Ishikawa (cell line): ENCODE measurements at regions not wholly inside any gene's neighbourhood (a gene's known extent, or its start where the extent isn't known, plus 50 kb on each side); places are given as distances from the start of the nearest gene placed in this dataset.

Experiments used
- CEBPB ChIP-seq: IDR thresholded peaks from 2 replicates; pipeline ENCODE4 v1.6.1; 2012
- CREB1 ChIP-seq: IDR thresholded peaks from 2 replicates; pipeline ENCODE4 v1.6.1; 2012; ENCODE audit warnings: low read depth
- EGR1 ChIP-seq: IDR thresholded peaks from 2 replicates; pipeline ENCODE4 v1.6.1; 2012
- EP300 ChIP-seq: IDR thresholded peaks from 2 replicates; pipeline ENCODE4 v1.6.1; 2012; ENCODE audit warnings: borderline replicate concordance
- FOXM1 ChIP-seq: IDR thresholded peaks from 2 replicates; pipeline ENCODE4 v1.6.1; 2012; ENCODE audit warnings: low read depth, borderline replicate concordance
- MAX ChIP-seq: IDR thresholded peaks from 2 replicates; pipeline ENCODE4 v1.6.1; 2012
- NFIC ChIP-seq: IDR thresholded peaks from 2 replicates; pipeline ENCODE4 v1.6.1; 2012
- RAD21 ChIP-seq: IDR thresholded peaks from 2 replicates; pipeline ENCODE4 v1.6.1; 2012; ENCODE audit warnings: low read depth
- REST ChIP-seq: IDR thresholded peaks from 2 replicates; pipeline ENCODE4 v1.6.1; 2012; ENCODE audit warnings: low read depth, mild to moderate bottlenecking
- TAF1 ChIP-seq: IDR thresholded peaks from 2 replicates; pipeline ENCODE4 v1.6.1; 2012; ENCODE audit warnings: low read depth, mild to moderate bottlenecking
- TCF12 ChIP-seq: IDR thresholded peaks from 2 replicates; pipeline ENCODE4 v1.6.1; 2012; ENCODE audit warnings: low read depth
- TEAD4 ChIP-seq: IDR thresholded peaks from 2 replicates; pipeline ENCODE4 v1.6.1; 2012
- USF1 ChIP-seq: IDR thresholded peaks from 2 replicates; pipeline ENCODE4 v1.6.1; 2012
- YY1 ChIP-seq: IDR thresholded peaks from 2 replicates; pipeline ENCODE4 v1.6.1; 2012; ENCODE audit warnings: low read depth
- ZBTB7A ChIP-seq: IDR thresholded peaks from 2 replicates; pipeline ENCODE4 v1.6.1; 2012; ENCODE audit warnings: low read depth

- TF ChIP-seq NFIC (no peak), FOXM1 (no peak), YY1 (no peak), USF1 (no peak), CEBPB (no peak), RAD21 (no peak), CREB1 (no peak), EGR1 (no peak), REST (no peak), TAF1 (no peak), TCF12 (no peak), EP300 (no peak), MAX (no peak), TEAD4 (no peak), ZBTB7A (no peak)
Observed at GRCh38 chr4:43435291-43435690, 542.8 kb downstream of the GRXCR1 start.

- no peak for TF ChIP-seq USF1
- TF ChIP-seq REST: no peak
- TF ChIP-seq CREB1: no peak
- TF ChIP-seq NFIC: no peak
- no peak for TF ChIP-seq EP300
- no peak for TF ChIP-seq TCF12
- no peak for TF ChIP-seq CEBPB
Observed at GRCh38 chr4:43452948-43453347, 560.4 kb downstream of the GRXCR1 start.

- no peak for TF ChIP-seq YY1
- no peak for TF ChIP-seq ZBTB7A
- TF ChIP-seq TEAD4: peak; percentile 69
- no peak for TF ChIP-seq REST
- no peak for TF ChIP-seq EGR1
- TF ChIP-seq USF1: no peak
- TF ChIP-seq TCF12: no peak
- TF ChIP-seq CEBPB: no peak
- TF ChIP-seq TAF1: no peak
- peak; percentile 33; the same call in 1 of the 2 replicates for TF ChIP-seq MAX
- TF ChIP-seq NFIC: peak; percentile 71
- TF ChIP-seq CREB1: no peak
- 0 out of 2 replicates have a peak, but pooled peaks have one; percentile 36 for TF ChIP-seq FOXM1
- no peak for TF ChIP-seq RAD21
- peak; percentile 64 for TF ChIP-seq EP300
Observed at GRCh38 chr4:43456383-43456782, 563.9 kb downstream of the GRXCR1 start.

- no peak for TF ChIP-seq EGR1
Observed at GRCh38 chr4:43457866-43458265, 565.4 kb downstream of the GRXCR1 start.

GRCh38 chr4:43458293-43458692 lies 565.8 kb downstream of the GRXCR1 start:
- no peak for TF ChIP-seq NFIC
- no peak for TF ChIP-seq FOXM1
- no peak for TF ChIP-seq EGR1
- TF ChIP-seq USF1: no peak
- TF ChIP-seq ZBTB7A: no peak
- TF ChIP-seq RAD21: no peak
- TF ChIP-seq CREB1: no peak
- no peak for TF ChIP-seq REST
- TF ChIP-seq TCF12: no peak
- TF ChIP-seq CEBPB: no peak
- TF ChIP-seq EP300: no peak
- no peak for TF ChIP-seq TEAD4
- no peak for TF ChIP-seq MAX
- TF ChIP-seq TAF1: no peak
- no peak for TF ChIP-seq YY1
